Transverse colon (tissue), 4 donors: ENCODE measurements at regions not wholly inside any gene's neighbourhood (a gene's known extent, or its start where the extent isn't known, plus 50 kb on each side); places are given as distances from the start of the nearest gene placed in this dataset.

ENCODE experiments used
- POLR2AphosphoS5 ChIP-seq, 3 donors: sonication (generic); formaldehyde crosslinking; IDR thresholded peaks; one replicate each; pipeline ENCODE4 v1.6.1; 2016; ENCODE audit warnings: antibody characterized with exemption in 3 of 3
- TF ChIP-seq, protein P1 (sequence below), 5 experiments: fragments of 200-600 bp in 3 of 5; fragments of 450-650 bp in 2 of 5; sonication (generic) in 3 of 5; IDR thresholded peaks; 1 replicate in 2 of 5; 2 replicates in 3 of 5; pipeline ENCODE4 v1.5.1; 2016 to 2017; ENCODE audit warnings: antibody characterized with exemption in 5 of 5, inconsistent platforms in 3 of 5, mild to moderate bottlenecking in 2 of 5, moderate library complexity in 1 of 5

DNA sequence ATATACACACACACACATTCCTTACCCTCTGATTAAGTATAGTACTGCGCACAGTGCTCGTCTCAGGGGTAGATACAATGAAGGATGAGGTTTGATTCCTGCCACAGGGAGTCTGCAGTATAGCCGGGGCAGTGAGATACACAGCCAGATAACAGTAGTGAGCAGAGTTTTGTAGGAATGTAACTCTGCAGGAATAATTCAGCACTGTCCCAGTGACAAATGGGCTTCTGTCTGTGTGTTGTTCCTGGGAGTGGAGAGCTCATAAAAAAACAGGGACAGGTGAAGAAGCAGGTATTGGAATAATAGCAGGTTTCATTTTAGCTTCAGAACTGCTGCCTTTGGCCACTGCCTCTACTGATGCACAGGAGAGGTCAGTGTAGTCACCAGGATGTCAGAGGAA, 85.3 kb upstream of the OR9Q1 start:
- TF ChIP-seq, protein P1, sequence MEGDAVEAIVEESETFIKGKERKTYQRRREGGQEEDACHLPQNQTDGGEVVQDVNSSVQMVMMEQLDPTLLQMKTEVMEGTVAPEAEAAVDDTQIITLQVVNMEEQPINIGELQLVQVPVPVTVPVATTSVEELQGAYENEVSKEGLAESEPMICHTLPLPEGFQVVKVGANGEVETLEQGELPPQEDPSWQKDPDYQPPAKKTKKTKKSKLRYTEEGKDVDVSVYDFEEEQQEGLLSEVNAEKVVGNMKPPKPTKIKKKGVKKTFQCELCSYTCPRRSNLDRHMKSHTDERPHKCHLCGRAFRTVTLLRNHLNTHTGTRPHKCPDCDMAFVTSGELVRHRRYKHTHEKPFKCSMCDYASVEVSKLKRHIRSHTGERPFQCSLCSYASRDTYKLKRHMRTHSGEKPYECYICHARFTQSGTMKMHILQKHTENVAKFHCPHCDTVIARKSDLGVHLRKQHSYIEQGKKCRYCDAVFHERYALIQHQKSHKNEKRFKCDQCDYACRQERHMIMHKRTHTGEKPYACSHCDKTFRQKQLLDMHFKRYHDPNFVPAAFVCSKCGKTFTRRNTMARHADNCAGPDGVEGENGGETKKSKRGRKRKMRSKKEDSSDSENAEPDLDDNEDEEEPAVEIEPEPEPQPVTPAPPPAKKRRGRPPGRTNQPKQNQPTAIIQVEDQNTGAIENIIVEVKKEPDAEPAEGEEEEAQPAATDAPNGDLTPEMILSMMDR (IDR thresholded peaks at IDR 0.05) = no peak
- TF ChIP-seq POLR2AphosphoS5 (IDR thresholded peaks at IDR 0.05) = no peak
